ENCODE measurements at regions not wholly inside any gene's neighbourhood (a gene's known extent, or its start where the extent isn't known, plus 50 kb on each side); places are given as distances from the start of the nearest gene placed in this dataset.
A peak's percentile ranks its signal among the peaks of the same experiment; 100 is the strongest.
"Not testable (repeated sequence)": the region's sequence is repeated elsewhere in the genome, so short reads cannot be mapped to it uniquely, and the experiment has no call there.

GRCh38 chr17:13153036-13153435 is 135.2 kb upstream of the ELAC2 start:
- DNase-seq (ENCODE audit: low read depth): peak; percentile 22
- Histone ChIP-seq H3K27me3 (ENCODE audit: control insufficient read depth, insufficient read depth, low read length) (no peaks in the 10 kb centered on the region), H3K4me3 (ENCODE audit: low read depth, low read length) (no peak overlapping the region), H3K36me3 (ENCODE audit: control insufficient read depth, insufficient read depth, low read length) (no peaks in the 10 kb centered on the region)
- FAIRE-seq: no peak
- TF ChIP-seq, protein P1, sequence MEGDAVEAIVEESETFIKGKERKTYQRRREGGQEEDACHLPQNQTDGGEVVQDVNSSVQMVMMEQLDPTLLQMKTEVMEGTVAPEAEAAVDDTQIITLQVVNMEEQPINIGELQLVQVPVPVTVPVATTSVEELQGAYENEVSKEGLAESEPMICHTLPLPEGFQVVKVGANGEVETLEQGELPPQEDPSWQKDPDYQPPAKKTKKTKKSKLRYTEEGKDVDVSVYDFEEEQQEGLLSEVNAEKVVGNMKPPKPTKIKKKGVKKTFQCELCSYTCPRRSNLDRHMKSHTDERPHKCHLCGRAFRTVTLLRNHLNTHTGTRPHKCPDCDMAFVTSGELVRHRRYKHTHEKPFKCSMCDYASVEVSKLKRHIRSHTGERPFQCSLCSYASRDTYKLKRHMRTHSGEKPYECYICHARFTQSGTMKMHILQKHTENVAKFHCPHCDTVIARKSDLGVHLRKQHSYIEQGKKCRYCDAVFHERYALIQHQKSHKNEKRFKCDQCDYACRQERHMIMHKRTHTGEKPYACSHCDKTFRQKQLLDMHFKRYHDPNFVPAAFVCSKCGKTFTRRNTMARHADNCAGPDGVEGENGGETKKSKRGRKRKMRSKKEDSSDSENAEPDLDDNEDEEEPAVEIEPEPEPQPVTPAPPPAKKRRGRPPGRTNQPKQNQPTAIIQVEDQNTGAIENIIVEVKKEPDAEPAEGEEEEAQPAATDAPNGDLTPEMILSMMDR (IDR thresholded peaks at IDR 0.05; ENCODE audit: insufficient read depth, low read length, severe bottlenecking): no peak

- Histone ChIP-seq H3K36me3 (ENCODE audit: control insufficient read depth, insufficient read depth, low read length) (no peaks in the 10 kb centered on the region), H3K4me3 (ENCODE audit: low read depth, low read length) (no peak overlapping the region), H3K27me3 (ENCODE audit: control insufficient read depth, insufficient read depth, low read length) (no peaks in the 10 kb centered on the region)
- DNase-seq (ENCODE audit: low read depth) (peak; percentile 3), FAIRE-seq (no peak)
- TF ChIP-seq, protein P1 (IDR thresholded peaks at IDR 0.05; ENCODE audit: insufficient read depth, low read length, severe bottlenecking): no peak
Observed at GRCh38 chr17:13152501-13152900, 134.7 kb upstream of the ELAC2 start.

- H3K4me3 ChIP-seq (ENCODE audit: low read depth, low read length); H3K27me3 ChIP-seq (ENCODE audit: control insufficient read depth, insufficient read depth, low read length); FAIRE-seq; H3K36me3 ChIP-seq (ENCODE audit: control insufficient read depth, insufficient read depth, low read length); DNase-seq (ENCODE audit: low read depth): not testable (repeated sequence)
Observed at GRCh38 chr17:13150738-13151137, 132.9 kb upstream of the ELAC2 start.

GRCh38 chr17:13143001-13143400 is 125.2 kb upstream of the ELAC2 start:
- H3K36me3 ChIP-seq (ENCODE audit: control insufficient read depth, insufficient read depth, low read length): no peaks in the 10 kb centered on the region
- H3K4me3 ChIP-seq (ENCODE audit: low read depth, low read length): no peak overlapping the region
- FAIRE-seq: no peak
- TF ChIP-seq, protein P1 (IDR thresholded peaks at IDR 0.05; ENCODE audit: insufficient read depth, low read length, severe bottlenecking): no peak
- no peak for DNase-seq (ENCODE audit: low read depth)
- H3K27me3 ChIP-seq (ENCODE audit: control insufficient read depth, insufficient read depth, low read length): no peaks in the 10 kb centered on the region

GRCh38 chr17:13140750-13141149 is 122.9 kb upstream of the ELAC2 start:
- H3K36me3 ChIP-seq (ENCODE audit: control insufficient read depth, insufficient read depth, low read length): no peaks in the 10 kb centered on the region
- TF ChIP-seq, protein P1 (IDR thresholded peaks at IDR 0.05; ENCODE audit: insufficient read depth, low read length, severe bottlenecking): no peak
- no peak overlapping the region for H3K4me3 ChIP-seq (ENCODE audit: low read depth, low read length)
- no peaks in the 10 kb centered on the region for H3K27me3 ChIP-seq (ENCODE audit: control insufficient read depth, insufficient read depth, low read length)
- no peak for DNase-seq (ENCODE audit: low read depth)
- FAIRE-seq: no peak

DNA sequence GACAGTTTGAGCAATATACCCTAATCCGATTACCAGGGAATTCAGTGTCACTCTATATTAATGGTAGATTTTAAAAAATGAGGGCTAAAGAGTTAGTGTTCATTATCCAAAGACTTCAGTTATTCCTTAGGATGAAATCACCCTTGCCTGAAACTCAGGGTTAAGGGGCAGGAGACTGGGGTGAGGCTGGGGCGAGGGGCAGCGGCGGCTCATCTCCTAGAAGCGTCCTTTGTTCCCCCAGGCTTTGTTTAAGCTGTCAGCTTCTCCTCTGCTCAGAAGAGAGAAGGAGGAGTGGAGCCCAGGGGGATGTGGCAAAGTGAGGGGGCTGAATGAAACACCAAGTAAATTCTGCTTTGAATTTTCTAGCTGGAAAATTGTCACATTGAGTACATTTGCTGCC is 117.7 kb upstream of the ELAC2 start:
- TF ChIP-seq, protein P1 (IDR thresholded peaks at IDR 0.05; ENCODE audit: insufficient read depth, low read length, severe bottlenecking): no peak
- no peak for DNase-seq (ENCODE audit: low read depth)
- Histone ChIP-seq H3K36me3 (ENCODE audit: control insufficient read depth, insufficient read depth, low read length) (no peaks in the 10 kb centered on the region), H3K27me3 (ENCODE audit: control insufficient read depth, insufficient read depth, low read length) (no peaks in the 10 kb centered on the region), H3K4me3 (ENCODE audit: low read depth, low read length) (no peak overlapping the region)
- FAIRE-seq: no peak
